Fibroblast of upper back skin (primary cell): ENCODE measurements at regions not wholly inside any gene's neighbourhood (a gene's known extent, or its start where the extent isn't known, plus 50 kb on each side); places are given as distances from the start of the nearest gene placed in this dataset.
"Not testable (repeated sequence)": the region's sequence is repeated elsewhere in the genome, so short reads cannot be mapped to it uniquely, and the experiment has no call there.

Experiments used
- DNase-seq: peaks from one replicate; pipeline ENCODE4 v3.0.0-alpha.2; 2013

- no peak for DNase-seq
These were observed 809.4 kb upstream of the EYS start for GRCh38 chr6:66516377-66516776.

- peak; percentile 84 for DNase-seq
These were observed 801.4 kb upstream of the EYS start for GRCh38 chr6:66508433-66508832.

GRCh38 chr6:66499851-66500250, 792.8 kb upstream of the EYS start:
- peak; percentile 68 for DNase-seq

GRCh38 chr6:66496659-66497058, 789.6 kb upstream of the EYS start:
- peak; percentile 27 for DNase-seq

GRCh38 chr6:66494643-66495042, 787.6 kb upstream of the EYS start:
- not testable (repeated sequence) for DNase-seq

- no peak for DNase-seq
These were observed 782.4 kb upstream of the EYS start for GRCh38 chr6:66489269-66489987.

GRCh38 chr6:66481216-66481615, 774.2 kb upstream of the EYS start:
- DNase-seq, result no peak

- DNase-seq, result peak; percentile 46
These were observed 771.7 kb upstream of the EYS start for GRCh38 chr6:66478705-66479104.

- no peak for DNase-seq
These were observed 728.3 kb upstream of the EYS start for GRCh38 chr6:66435321-66435720.

GRCh38 chr6:66429210-66429609, 722.2 kb upstream of the EYS start:
- DNase-seq, result peak; percentile 85

- DNase-seq, result no peak
These were observed 716.0 kb upstream of the EYS start for GRCh38 chr6:66423047-66423446.

GRCh38 chr6:66421570-66421969, 714.5 kb upstream of the EYS start:
- DNase-seq, result peak; percentile 17

- peak; percentile 16 for DNase-seq
These were observed 711.9 kb upstream of the EYS start for GRCh38 chr6:66418906-66419305.

- DNase-seq, result no peak
These were observed 696.9 kb upstream of the EYS start for GRCh38 chr6:66403966-66404365.

GRCh38 chr6:66402873-66403272, 695.8 kb upstream of the EYS start:
- no peak for DNase-seq

GRCh38 chr6:66396549-66396948, 689.5 kb upstream of the EYS start:
- no peak for DNase-seq

- no peak for DNase-seq
These were observed 689.1 kb upstream of the EYS start for GRCh38 chr6:66396145-66396544.

- DNase-seq, result no peak
These were observed 683.4 kb upstream of the EYS start for GRCh38 chr6:66390393-66390792.

- peak; percentile 67 for DNase-seq
These were observed 669.0 kb upstream of the EYS start for GRCh38 chr6:66376001-66376400.

GRCh38 chr6:66369407-66369806, 662.4 kb upstream of the EYS start:
- no peak for DNase-seq

GRCh38 chr6:66362888-66363287, 655.9 kb upstream of the EYS start:
- DNase-seq, result no peak

- no peak for DNase-seq
These were observed 654.9 kb upstream of the EYS start for GRCh38 chr6:66361886-66362285.

- DNase-seq, result peak; percentile 9
These were observed 650.8 kb upstream of the EYS start for GRCh38 chr6:66357781-66358180.

GRCh38 chr6:66355471-66355870, 648.4 kb upstream of the EYS start:
- no peak for DNase-seq

GRCh38 chr6:66344796-66345195, 637.8 kb upstream of the EYS start:
- DNase-seq, result peak; percentile 52
